Progenitor cell of endocrine pancreas (in vitro differentiated cells): ENCODE measurements at regions not wholly inside any gene's neighbourhood (a gene's known extent, or its start where the extent isn't known, plus 50 kb on each side); places are given as distances from the start of the nearest gene placed in this dataset.

Experiments used
- DNase-seq: peaks from one replicate; pipeline ENCODE4 v3.0.0; 2021; ENCODE audit warnings: low spot score; ENCODE audit not compliant: unreplicated experiment
- H3K27ac Mint-ChIP-seq: 2 replicates; pipeline ENCODE4 v1.8.0; 2021; ENCODE audit warnings: mild to moderate bottlenecking, moderate library complexity, mixed read lengths
- H3K27me3 Mint-ChIP-seq: 2 replicates; pipeline ENCODE4 v1.8.0; 2021; ENCODE audit warnings: mixed read lengths
- H3K36me3 Mint-ChIP-seq: 2 replicates; pipeline ENCODE4 v1.8.0; 2022; ENCODE audit warnings: mixed read lengths; ENCODE audit not compliant: insufficient read depth
- H3K4me1 Mint-ChIP-seq: 2 replicates; pipeline ENCODE4 v1.8.0; 2021; ENCODE audit warnings: low read depth, mixed read lengths
- H3K4me3 Mint-ChIP-seq: 2 replicates; pipeline ENCODE4 v1.8.0; 2021; ENCODE audit warnings: low read depth, mild to moderate bottlenecking, moderate library complexity, mixed read lengths
- H3K9me3 Mint-ChIP-seq: 2 replicates; pipeline ENCODE4 v1.8.0; 2021; ENCODE audit warnings: low read depth, mixed read lengths
- TF ChIP-seq, protein P1 (sequence below): fragments of 200-600 bp; sonication (generic); IDR thresholded peaks from one replicate; pipeline ENCODE4 v1.5.0; 2021; ENCODE audit warnings: antibody characterized with exemption, mild to moderate bottlenecking; ENCODE audit not compliant: unreplicated experiment

- Mint-ChIP-seq H3K36me3 (no peaks in the 10 kb centered on the region), H3K27ac (no peak overlapping the region), H3K27me3 (no peaks in the 10 kb centered on the region), H3K9me3 (no peaks in the 10 kb centered on the region), H3K4me1 (no peaks in the 10 kb centered on the region), H3K4me3 (no peak overlapping the region)
- no peak for DNase-seq
- TF ChIP-seq, protein P1, sequence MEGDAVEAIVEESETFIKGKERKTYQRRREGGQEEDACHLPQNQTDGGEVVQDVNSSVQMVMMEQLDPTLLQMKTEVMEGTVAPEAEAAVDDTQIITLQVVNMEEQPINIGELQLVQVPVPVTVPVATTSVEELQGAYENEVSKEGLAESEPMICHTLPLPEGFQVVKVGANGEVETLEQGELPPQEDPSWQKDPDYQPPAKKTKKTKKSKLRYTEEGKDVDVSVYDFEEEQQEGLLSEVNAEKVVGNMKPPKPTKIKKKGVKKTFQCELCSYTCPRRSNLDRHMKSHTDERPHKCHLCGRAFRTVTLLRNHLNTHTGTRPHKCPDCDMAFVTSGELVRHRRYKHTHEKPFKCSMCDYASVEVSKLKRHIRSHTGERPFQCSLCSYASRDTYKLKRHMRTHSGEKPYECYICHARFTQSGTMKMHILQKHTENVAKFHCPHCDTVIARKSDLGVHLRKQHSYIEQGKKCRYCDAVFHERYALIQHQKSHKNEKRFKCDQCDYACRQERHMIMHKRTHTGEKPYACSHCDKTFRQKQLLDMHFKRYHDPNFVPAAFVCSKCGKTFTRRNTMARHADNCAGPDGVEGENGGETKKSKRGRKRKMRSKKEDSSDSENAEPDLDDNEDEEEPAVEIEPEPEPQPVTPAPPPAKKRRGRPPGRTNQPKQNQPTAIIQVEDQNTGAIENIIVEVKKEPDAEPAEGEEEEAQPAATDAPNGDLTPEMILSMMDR: no peak
Measured at GRCh38 chr2:126177479-126177878, 478.5 kb upstream of the GYPC start.

GRCh38 chr2:126187668-126188067 lies 468.3 kb upstream of the GYPC start:
- no peak overlapping the region for H3K27ac Mint-ChIP-seq
- peaks cover 4% of the 10 kb centered on the region for H3K27me3 Mint-ChIP-seq
- no peak overlapping the region for H3K4me3 Mint-ChIP-seq
- H3K9me3 Mint-ChIP-seq: no peaks in the 10 kb centered on the region
- no peaks in the 10 kb centered on the region for H3K36me3 Mint-ChIP-seq
- TF ChIP-seq, protein P1: no peak
- DNase-seq: no peak
- no peaks in the 10 kb centered on the region for H3K4me1 Mint-ChIP-seq

DNA sequence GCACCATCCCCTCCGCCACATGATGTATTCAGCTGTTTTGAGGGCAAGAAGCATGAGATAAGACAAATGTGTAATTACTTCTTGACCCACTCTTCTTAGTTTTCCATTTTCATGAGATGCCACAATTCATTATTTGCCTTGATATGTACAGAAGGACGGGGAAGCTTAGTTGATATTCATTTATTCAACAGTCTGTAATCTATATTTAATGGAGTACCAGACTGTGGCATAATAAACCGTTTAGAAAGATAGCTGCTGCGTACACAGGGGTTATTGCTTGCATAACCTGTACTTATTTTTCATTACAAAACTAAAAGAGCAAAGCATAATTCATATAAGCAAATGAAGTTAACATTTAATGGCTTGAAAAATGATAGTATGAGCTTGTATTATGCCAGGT lies 466.4 kb upstream of the GYPC start:
- Mint-ChIP-seq H3K9me3 (no peaks in the 10 kb centered on the region), H3K4me1 (peaks cover 14% of the 10 kb centered on the region), H3K27me3 (peaks cover 4% of the 10 kb centered on the region), H3K4me3 (no peak overlapping the region), H3K27ac (no peak overlapping the region), H3K36me3 (no peaks in the 10 kb centered on the region)
- TF ChIP-seq, protein P1: no peak
- DNase-seq: no peak

GRCh38 chr2:126200538-126200937 lies 455.4 kb upstream of the GYPC start:
- DNase-seq: no peak
- TF ChIP-seq, protein P1: no peak
- no peak overlapping the region for H3K4me3 Mint-ChIP-seq
- H3K36me3 Mint-ChIP-seq: no peaks in the 10 kb centered on the region
- H3K9me3 Mint-ChIP-seq: peaks cover 18% of the 10 kb centered on the region
- no peak overlapping the region for H3K27ac Mint-ChIP-seq
- H3K4me1 Mint-ChIP-seq: peaks cover 2% of the 10 kb centered on the region
- no peaks in the 10 kb centered on the region for H3K27me3 Mint-ChIP-seq

GRCh38 chr2:126208266-126208665 lies 447.7 kb upstream of the GYPC start:
- H3K27me3 Mint-ChIP-seq: no peaks in the 10 kb centered on the region
- H3K4me1 Mint-ChIP-seq: peaks cover 5% of the 10 kb centered on the region
- no peak overlapping the region for H3K27ac Mint-ChIP-seq
- peaks cover 5% of the 10 kb centered on the region for H3K9me3 Mint-ChIP-seq
- H3K4me3 Mint-ChIP-seq: no peak overlapping the region
- no peak for DNase-seq
- no peaks in the 10 kb centered on the region for H3K36me3 Mint-ChIP-seq
- TF ChIP-seq, protein P1: no peak
